Inferior parietal cortex (tissue), 1 donor: ENCODE measurements at regions not wholly inside any gene's neighbourhood (a gene's known extent, or its start where the extent isn't known, plus 50 kb on each side); places are given as distances from the start of the nearest gene placed in this dataset.

Experiments used
- DNase-seq: peaks from one replicate; pipeline ENCODE4 v3.0.0-alpha.2; 2016; ENCODE audit errors: extremely low spot score

- no peak for DNase-seq
Observed at GRCh38 chr10:9195385-9195784, 1140.9 kb downstream of the GATA3 start.

GRCh38 chr10:9198611-9199010 lies 1144.1 kb downstream of the GATA3 start:
- no peak for DNase-seq

- DNase-seq: no peak
Observed at GRCh38 chr10:9205558-9205957, 1151.1 kb downstream of the GATA3 start.

- DNase-seq: peak; percentile 84
Observed at GRCh38 chr10:9209105-9209798, 1154.8 kb downstream of the GATA3 start.

- no peak for DNase-seq
Observed at GRCh38 chr10:9211228-9211627, 1156.7 kb downstream of the GATA3 start.

GRCh38 chr10:9214618-9215017 lies 1160.1 kb downstream of the GATA3 start:
- DNase-seq: no peak

- no peak for DNase-seq
Observed at GRCh38 chr10:9215121-9215520, 1160.6 kb downstream of the GATA3 start.

GRCh38 chr10:9219860-9220259 lies 1165.4 kb downstream of the GATA3 start:
- DNase-seq: no peak

GRCh38 chr10:9222917-9223316 lies 1168.4 kb downstream of the GATA3 start:
- DNase-seq: no peak

- DNase-seq: no peak
Observed at GRCh38 chr10:9227679-9228365, 1173.3 kb downstream of the GATA3 start.

- DNase-seq: no peak
Observed at GRCh38 chr10:9228771-9229170, 1174.3 kb downstream of the GATA3 start.

- DNase-seq: no peak
Observed at GRCh38 chr10:9229702-9230244, 1175.3 kb downstream of the GATA3 start.

GRCh38 chr10:9230625-9231024 lies 1176.1 kb downstream of the GATA3 start:
- DNase-seq: no peak

GRCh38 chr10:9234191-9234590 lies 1179.7 kb downstream of the GATA3 start:
- no peak for DNase-seq

- DNase-seq: no peak
Observed at GRCh38 chr10:9238041-9238440, 1183.6 kb downstream of the GATA3 start.

- no peak for DNase-seq
Observed at GRCh38 chr10:9239298-9239697, 1184.8 kb downstream of the GATA3 start.

- peak; percentile 5 for DNase-seq
Observed at GRCh38 chr10:9243941-9244411, 1189.5 kb downstream of the GATA3 start.

- no peak for DNase-seq
Observed at GRCh38 chr10:9244864-9245263, 1190.4 kb downstream of the GATA3 start.

GRCh38 chr10:9253121-9253520 lies 1198.6 kb downstream of the GATA3 start:
- no peak for DNase-seq

GRCh38 chr10:9254353-9254752 lies 1199.9 kb downstream of the GATA3 start:
- no peak for DNase-seq

GRCh38 chr10:9260690-9261089 lies 1206.2 kb downstream of the GATA3 start:
- no peak for DNase-seq

GRCh38 chr10:9262770-9263169 lies 1208.3 kb downstream of the GATA3 start:
- no peak for DNase-seq

GRCh38 chr10:9268176-9268575 lies 1213.7 kb downstream of the GATA3 start:
- no peak for DNase-seq
